Hematopoietic multipotent progenitor cell (in vitro differentiated cells): ENCODE measurements at regions not wholly inside any gene's neighbourhood (a gene's known extent, or its start where the extent isn't known, plus 50 kb on each side); places are given as distances from the start of the nearest gene placed in this dataset.

Experiments used
- DNase-seq, 3 donors: peaks; one replicate each; pipeline ENCODE4 v3.0.0-alpha.2; 2011 to 2015; ENCODE audit warnings: low read depth in 2 of 3, low spot score in 2 of 3

DNA sequence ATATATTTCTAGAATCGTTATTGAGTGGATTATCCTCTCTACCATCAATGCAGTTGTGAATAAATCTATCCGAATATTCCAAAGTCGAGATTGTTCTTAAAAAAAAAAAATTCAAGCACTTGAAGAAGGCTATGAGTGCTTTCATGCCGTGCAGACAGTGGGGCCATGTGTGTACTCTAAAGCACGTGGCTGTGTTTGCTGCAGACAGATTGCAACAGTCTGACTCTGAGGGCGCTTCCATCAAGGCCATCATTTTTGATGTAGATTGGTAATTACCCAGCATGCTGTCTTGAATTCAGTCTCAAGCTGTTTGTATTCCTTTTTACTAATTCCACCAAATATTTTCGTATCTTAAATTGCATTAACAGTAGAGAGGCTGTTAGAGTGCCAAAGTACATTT is 325.9 kb upstream of the LINC00305 start:
- DNase-seq, result no peak

DNA sequence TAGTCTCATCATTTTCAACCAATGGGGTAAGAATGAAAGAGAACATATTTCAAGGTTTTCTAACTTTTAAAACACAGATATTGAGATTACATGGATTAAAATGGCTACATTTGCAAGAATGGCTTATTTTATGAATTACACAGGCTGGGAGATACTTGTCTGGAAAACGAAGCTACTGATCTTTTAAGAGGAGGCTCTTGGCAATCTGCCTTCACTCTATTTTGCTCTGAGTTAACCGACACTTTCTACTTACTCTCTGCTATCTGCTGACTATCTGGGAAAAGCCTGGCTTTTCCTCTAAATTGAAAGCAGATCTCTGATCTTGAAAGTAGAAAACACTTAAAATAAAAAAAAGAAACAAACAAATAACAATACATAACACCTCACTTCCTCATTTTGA is 325.4 kb upstream of the LINC00305 start:
- DNase-seq, result no peak

DNA sequence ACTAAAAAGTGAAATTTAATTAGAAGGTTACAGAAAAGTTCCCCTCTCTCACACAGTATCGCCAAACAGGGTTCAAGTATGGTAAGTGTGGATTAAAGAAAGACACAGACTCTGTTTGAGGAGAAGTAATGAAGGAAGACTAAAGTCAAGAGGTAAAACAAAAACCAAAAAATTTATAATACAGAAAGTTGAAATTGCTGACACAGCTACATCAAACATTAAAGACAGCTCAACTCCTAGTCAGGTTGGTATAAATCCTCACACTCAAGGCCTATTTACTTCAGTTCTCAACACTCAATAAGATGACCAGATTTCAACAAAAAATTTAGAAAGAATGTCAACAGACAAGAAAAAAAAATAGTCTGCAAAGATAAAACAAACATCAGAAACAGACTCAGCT is 300.5 kb upstream of the LINC00305 start:
- no peak for DNase-seq

DNA sequence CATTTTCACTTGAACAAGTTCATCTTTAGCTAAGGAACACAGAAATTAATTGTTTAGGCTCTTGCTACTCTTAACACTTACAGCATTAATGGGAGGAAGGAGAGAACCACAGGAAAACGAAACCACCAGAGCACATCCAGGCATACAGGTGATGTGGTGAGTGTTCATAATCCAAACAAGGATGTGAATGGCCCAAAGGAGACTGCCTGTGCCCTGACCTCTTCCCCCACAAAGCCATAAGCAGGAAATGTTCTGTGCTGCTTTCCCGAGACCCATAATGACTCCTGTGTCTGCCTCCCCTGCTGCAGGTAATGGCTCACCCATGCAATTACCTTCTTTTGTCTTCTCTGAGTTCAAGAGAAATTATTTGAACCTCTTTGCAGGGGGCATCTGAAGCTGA is 295.9 kb upstream of the LINC00305 start:
- no peak for DNase-seq

DNA sequence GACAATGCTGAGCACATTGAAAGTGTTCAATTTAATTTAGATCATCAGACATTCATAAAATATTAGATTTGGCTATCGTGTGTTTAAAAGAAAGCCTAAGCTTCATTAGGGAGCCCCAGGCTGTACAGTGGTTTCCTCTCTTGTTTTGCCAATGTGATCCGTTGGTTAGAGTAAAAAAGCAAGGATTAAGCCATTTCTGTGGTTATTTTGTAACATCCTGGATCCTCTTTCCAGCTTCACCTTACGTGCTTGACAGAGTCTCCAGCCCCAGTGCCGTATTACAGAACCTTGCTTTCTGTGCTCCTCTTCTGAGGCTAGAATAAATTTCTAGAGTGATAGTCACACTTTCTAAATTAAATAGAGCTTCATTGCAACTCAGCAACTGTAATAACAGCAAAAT is 289.3 kb upstream of the LINC00305 start:
- DNase-seq, result no peak

DNA sequence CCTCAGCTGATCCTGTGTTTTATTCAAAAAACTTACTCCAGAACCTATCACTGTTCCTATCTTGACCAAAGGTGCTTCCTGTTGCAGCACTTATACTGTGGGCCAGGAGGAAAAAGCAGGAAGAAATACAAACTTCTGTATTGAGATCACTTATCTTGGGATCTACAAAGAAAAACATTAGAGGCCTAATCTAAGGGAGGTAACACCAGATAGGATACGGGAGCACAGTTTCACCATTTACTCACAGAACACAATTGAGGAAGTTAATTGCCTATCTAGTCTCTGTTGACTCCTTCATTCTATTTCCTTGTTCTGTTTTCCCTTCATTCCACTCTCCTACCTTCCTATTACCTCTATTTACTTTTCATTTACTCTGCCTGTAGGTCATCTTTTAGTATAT is 287.2 kb upstream of the LINC00305 start:
- DNase-seq, result no peak

DNA sequence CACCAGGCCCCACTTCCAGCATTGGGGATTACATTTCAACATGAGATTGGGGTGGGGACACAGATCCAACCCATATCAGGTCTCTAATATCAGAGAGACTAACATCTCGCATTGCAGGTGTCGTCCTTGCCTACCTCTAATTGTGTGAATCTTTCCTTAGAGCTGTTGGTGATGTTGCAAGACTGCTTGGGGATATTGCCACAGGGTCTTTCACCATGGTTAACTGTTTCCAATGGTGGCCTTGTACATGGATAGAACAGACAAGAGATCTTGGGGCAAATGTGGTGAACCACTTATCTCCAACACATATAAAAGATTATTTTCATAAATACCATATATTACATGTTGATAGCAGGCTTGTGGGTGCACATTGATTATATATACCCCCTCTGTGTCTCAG is 270.3 kb upstream of the LINC00305 start:
- no peak for DNase-seq

DNA sequence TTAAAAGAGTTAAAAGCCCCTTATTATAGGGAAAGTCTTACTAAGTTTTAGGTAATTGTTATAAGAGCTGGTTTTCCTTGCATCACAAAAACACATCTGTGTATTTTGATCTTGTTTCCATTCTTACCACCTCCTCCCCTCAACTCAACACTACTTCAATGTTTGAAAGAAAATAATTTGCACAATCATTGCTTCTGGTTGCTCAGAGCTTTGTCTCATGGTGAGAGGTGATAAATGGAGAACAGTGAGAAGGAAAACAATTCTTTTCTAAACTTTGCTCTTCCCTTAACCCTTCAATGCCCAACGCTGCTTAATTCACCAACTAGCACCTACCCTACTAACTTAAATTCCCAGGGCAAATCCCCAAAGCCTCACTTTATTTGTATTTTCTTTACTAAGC is 268.1 kb upstream of the LINC00305 start:
- DNase-seq, result no peak

DNA sequence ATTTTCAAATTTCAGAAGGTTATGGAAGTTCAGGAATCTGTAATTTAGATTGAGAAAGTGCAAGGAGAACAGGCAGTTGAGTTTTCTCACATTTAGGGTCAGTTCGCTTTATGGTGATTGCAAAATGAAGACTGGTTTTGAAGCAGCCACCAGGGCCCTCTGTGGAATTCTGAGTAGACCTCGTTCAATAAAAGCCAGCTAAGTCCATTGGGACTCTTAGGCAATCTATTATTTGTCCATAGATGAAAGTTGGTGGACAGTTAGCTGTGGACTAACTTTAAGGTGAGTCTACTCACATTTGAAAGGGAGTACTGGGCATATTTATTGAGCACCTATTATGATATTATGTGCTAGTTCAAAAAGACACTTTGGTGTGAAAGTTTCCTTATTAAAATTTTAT is 266.3 kb upstream of the LINC00305 start:
- DNase-seq, result no peak

DNA sequence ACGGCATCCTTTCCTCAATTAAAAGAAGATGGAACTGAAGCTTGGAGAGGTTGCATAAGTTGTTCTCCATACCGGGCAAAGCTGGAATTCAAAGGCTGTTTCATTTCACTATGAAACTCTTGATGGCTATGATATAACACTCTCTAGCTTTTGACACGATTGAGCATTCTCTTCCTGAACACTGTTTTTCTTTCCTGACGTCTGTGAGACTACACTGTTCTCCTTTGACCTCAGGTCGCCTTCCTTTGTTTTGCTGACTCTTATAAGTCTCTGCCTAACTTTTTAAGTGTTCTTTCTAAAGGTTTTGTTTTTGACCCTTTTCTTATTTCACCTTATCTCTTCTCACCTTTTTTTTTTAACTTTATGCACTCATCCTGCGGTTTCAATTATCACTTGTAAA is 261.8 kb upstream of the LINC00305 start:
- no peak for DNase-seq

DNA sequence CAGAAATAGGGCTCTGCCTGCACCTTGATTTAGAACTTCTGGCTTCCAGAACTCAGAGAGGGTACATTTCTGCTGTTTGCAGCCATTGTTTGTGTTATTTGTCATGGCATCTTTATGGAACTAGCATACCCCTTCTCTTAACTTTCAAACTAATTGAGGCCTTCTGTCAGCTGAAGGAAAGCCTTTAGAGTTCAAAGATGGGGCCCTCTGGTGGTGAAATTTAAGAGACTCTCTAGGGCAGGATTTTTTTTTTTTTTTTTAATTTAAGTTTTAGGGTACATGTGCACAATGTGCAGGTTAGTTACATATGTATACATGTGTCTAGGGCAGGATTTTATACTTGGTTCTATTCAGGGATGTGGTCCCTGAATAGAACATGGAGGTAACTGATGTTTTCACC is 260.6 kb upstream of the LINC00305 start:
- DNase-seq, result peak in 2 of 3 donors; percentile 28 to 75

DNA sequence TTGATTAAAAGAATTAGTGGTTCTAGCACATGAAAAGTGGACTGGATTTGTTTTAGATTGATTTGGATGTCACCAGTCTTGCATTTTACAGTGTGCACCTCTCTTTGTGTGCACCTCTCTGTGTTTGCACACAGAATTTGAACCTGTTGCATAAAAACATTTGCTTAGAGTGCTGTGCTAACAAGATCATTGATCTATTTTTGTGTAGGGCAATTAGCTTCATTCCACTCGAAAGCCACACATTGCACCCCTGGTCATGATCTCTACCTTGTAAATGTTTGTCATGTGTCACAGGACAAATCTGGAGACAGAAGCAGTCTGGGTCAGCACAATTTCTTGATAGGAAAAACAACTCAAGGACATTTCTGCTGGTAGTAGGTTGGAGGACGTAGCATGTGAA is 258.7 kb upstream of the LINC00305 start:
- DNase-seq, result no peak

DNA sequence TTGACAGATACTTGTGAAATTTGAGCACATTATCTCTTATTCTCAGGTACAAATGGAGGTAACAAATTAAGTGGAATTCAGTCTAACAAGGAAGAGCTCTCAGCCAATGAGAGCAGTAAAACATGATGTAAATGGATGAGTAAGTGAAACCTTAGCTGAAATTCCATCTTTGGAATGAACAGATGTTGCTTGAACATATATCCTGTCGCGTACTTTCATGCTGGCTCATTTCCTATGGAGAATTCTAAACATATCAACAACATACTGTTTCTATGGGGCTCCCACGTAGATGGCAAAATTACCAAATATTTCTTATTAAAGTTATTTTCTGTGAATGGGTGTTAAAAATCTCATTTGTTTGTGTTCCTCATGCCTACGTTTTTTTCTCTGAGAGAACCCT is 256.3 kb upstream of the LINC00305 start:
- no peak for DNase-seq

DNA sequence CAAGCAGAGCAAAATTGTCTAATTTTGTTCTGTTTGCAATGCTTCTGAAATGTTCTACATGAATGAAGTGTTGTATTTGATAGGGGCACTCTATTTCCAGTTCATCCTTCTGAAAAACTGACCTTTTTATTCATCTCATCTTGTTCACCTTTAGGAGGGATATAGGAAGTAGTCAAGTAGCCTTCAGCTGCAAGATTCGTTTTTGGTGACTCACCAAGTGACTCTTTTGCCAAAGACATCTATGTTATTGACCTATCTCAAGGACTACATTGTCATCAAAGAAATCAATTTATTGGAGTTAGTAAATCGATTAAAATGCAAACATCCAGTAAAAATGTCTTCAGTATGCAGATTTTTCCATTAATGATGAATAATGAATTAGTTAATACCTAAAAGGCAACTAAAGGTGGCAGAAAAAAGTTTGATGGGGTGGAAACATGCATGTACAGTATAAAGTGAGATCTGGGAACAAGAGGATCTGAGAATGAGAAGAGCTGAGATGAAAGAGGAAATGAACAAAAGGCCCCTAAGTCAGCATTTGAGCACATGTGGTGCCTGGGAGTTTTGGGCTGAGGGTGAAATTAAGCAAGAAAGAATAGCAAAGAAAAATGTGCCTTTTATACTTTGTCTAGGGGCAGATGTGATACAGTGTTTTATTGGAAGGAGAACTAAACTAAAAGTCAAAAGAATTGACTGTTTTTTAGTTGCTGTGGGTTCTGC is 255.1 kb upstream of the LINC00305 start:
- no peak for DNase-seq

DNA sequence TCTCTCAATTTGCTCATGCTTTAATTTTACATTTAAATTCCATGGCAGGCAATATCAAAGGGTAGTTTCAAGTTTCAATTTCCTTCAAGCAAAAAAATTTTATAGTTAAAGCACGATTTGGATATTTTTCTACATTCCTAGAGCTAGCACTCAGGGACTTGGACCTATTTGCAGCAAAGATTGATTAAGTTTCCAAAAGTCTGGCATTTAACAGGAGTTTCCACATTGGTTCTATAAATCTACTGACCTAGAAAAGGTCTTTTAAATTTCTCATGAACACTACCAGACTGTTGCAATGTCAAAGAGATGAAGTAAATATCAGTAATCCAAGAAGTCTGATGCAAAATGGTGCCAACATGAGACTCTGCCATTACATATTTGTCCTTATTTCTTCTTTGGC is 253.7 kb upstream of the LINC00305 start:
- DNase-seq, result no peak

DNA sequence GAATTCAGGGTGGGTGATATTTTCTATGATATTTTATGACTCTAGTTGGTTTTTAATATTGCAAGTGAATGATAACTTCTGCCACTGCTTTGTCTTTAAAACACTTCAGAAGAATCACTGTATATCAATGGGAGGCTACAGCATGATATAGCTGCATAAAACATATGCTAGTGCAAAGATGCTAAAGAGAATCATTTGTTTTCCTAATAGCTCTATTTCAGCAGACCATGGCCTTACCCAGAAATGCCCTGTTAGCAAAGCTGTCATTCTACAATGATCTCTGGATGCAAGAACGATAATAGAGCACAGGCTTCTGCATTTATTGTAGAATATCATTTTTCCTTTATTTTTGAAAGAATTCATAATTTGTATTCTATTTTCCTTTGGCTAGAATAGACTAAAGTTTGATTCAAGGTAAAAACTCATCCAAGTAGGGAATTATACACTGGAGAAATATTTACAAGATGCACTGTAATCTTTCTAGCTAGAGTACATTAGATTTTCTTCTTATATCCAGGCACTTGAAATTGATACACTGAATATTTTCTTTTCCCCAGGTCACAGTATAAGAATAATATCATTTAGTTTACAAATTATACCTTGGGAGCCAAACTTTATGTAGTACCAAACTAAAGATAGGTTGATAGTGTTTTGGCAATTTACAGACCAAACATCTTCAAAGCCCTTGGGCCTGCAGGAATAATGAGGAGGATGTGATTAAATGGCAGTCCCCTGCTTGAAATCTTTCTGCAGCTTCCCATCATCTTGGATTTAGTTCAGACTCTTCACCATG is 252.6 kb upstream of the LINC00305 start:
- no peak for DNase-seq

DNA sequence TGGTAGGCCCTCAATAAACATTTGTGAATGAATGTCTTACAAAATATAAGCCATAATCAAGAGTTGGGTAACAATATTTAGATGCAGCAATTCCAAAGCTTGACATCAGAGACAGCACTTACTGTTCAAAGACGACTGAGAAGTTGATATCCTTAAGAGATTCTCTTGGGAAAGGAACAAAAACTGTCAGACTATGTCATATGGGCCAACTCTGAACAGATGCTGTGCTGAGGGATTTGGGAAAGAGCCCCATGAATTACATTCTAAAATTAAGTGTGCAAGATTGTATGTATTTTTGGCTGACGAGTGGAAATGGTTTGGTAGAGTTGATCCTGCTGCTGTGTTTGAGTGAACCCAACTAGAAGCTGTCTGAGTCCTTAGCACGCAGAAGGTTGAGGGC is 250.7 kb upstream of the LINC00305 start:
- no peak for DNase-seq

DNA sequence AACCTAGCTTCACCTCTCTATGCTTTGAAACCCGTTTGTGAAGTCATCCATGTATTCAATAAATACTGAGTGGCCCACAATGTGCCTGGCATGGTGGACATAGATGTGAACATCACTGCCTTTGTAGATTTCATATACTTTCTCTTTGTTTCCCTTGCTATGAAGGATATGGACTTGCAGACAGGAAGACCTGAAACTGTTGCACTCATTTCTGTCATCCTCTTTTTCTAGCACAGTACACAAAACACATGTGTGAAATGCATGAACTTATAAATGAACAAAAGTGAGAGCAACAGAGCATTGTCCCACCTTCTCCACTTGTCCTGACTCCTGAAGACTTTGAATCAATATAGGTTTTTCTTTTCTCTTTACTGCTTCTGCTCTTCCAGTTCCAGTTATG is 249.4 kb upstream of the LINC00305 start:
- no peak for DNase-seq

DNA sequence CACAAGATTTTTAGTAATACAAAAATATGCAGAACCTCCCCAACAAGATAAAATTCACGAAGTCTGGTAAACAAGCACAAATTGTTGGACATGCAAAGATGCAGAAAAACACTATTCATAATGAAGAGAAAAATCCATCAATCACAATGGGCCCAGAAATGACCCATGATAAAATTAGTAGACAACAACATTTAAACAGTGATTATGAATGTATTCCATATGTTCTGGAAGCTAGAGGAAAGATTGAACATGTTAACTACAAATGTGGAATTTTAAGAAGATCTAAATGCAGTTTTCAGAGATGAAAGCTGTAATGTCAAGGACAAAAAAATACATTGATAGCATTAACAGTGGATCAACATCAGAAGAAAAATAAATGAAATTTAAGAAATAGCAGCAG is 243.3 kb upstream of the LINC00305 start:
- no peak for DNase-seq

DNA sequence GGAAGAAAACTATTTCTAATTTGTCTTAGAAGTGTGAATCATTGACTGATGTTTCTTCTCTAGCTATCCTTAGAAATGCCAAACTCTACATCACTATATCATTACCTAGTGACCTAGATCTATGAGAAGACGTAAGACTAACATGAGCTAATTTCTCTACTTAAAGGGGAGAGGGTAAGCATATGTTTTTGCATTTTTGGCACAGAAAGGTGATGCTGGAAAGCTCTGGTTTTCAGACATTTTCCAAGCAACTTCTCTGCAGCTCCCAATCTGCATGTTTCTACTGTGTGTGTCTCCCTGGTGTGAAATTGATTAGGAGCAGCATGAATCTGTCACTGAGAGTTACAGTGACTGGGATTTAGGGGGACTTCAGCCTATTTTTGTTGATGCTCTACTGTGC is 235.2 kb upstream of the LINC00305 start:
- no peak for DNase-seq

DNA sequence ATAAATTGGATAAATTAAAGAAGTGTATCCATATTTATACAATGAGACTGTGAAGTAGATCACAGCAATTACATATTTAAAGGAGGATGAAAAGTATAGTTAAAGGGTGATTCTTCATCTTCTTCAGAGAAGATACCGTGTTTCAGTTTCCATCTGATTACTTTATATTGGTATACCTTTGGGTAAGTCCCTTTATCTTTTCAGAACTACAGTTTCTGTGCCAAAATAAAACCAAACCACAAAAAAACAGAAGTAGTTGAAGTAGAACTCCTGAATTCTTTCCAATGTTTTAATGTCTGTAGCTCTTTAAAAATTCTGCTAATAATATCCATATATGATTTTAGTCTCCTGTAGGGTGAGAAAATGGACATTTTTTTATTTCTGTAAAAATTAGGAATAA is 231.2 kb upstream of the LINC00305 start:
- DNase-seq, result peak in 2 of 3 donors; percentile 5 to 54

DNA sequence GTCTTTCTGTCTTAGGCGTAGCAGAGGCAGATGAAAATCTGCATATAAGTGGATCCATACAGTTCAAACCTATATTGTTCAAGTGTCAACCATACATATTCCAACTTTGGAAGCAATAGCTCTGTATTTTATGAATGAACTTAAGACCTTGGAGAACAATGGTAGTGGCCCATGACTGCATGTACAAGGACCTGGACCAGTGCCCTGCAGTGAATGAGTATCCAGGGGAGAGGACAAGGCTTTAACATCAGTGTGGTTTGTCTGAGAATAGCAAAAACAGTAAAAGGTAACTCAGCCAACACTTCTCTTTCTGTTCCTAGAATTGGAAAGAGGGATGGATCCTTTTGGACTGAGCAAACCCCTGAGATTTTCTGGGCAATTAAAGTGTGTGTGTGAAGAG is 230.8 kb upstream of the LINC00305 start:
- DNase-seq, result no peak
